HG03066 (cell line): ENCODE measurements at regions not wholly inside any gene's neighbourhood (a gene's known extent, or its start where the extent isn't known, plus 50 kb on each side); places are given as distances from the start of the nearest gene placed in this dataset.

ENCODE experiments used
- ATAC-seq: cut with Tn5 transposase; IDR thresholded peaks from one replicate; pipeline ENCODE4 v1.9.1; 2021; ENCODE audit warnings: low read depth; ENCODE audit not compliant: unreplicated experiment

DNA sequence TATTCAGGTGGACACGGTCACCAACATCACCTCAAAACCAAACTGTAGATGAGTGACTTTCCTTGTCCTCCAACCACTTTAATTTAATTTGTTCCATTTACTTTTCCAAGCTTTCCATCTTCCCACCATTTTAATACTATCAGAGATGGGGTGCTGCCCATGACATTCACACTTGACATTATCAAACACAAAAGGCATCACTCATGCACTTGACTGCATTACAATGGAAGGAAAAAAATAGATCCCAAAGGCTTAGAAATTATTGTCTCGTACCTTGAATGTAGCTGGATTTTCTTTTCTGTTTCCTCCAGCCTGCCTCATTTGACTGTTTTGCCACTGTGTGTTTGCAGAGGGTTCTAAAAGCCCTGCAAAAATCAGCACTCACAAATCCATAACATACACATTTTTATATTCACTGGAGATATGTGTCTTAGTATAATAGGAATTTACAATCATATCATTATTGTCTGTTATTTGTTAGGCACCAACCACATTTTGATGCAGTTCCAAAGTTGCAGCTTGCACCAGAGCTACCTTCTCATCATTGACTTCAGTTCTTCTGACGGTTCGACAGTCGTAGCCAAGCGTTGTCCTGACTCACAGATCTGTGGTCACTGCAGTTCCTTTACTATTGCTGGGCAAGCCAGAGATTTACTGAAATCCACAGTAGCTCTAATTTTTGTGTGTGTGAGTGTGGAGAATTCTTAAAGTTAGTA is 712.3 kb upstream of the WWC1 start:
- ATAC-seq: no peak

DNA sequence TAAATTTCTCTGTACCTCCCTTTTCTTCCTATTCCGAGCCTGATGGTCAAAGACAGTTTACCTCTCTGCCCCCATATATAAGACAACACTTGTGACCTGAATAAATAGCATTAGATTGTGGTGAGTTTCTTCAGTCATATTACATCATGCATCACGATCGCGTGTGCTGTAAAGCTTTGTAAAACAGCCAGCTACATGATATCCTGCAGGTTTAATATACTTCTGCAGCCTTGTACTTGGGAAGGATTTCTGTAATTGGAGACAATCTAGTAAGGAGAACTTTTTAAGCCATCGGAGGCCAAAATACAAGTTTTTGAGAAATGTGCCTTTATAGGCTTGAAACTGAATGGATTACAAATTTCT is 711.8 kb upstream of the WWC1 start:
- ATAC-seq: no peak

DNA sequence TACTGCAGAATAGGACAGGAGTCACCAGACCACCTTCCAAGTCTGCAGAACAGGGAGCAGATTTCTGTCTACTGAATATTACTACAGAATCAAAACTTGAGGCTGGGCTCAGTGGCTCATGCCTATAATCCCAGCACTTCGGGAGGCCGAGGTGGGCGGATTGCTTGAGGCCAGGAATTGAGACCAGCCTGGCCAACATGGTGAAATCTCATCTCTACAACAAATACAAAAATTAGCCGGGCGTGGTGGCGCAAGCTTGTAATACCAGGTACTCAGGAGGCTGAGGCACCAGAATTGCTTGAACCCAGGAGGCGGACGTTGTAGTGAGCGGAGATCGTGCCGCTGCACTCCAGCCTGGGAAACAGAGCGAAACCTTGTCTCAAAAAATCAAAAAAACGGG is 710.8 kb upstream of the WWC1 start:
- ATAC-seq: no peak

DNA sequence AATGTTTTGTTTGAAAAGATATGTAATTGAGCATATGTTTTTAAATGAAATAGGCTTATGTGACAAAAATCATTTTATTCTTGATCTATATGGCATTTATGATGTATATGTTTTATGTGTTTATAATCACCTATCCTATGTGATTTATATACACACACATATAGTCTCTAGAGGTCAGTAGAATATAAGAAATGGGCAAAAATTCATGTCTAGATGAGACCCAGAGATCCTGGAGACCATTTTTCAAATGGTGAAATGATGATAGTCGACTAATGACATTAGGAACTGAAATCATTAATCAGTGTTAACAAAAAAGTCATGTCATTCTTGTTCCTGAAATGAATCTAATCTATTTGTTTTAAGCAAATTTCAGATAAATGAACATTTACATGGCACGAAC is 709.2 kb upstream of the WWC1 start:
- no peak for ATAC-seq

DNA sequence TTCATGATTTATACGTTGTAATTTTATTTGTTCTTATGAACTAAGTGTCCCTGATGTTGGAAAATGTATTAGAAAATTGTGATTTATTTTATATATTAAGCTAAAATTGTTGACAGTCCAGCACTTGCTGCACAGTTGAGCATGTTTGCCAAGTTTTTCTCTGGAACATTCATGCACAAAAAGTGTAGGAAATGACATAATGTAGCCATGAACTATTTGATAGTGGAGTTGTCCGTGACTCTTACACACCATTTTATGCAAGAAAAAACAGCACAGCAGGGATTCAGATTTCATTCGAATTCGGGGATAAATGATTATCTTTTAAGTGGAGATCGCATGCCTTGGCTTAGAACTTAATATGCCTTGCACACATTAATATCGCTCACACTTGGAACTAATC is 708.6 kb upstream of the WWC1 start:
- ATAC-seq: no peak

DNA sequence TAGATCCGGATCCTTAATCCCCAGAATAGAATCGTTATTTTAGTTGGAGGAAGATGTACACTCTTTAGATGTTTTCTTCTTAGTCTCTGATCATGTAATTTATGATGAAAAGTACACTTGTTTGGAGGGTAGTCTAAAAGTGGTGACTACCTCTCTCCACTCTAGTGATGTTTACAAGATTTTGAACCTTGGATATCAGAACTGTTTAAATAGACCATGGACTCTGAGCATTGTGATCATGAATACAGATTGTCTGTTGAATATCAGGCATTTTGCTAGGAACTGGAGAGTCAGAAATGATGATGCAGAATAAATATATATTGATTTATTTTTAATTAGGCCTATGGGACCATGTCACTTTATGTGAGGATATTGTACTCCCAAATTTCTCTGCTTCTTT is 706.3 kb upstream of the WWC1 start:
- no peak for ATAC-seq

DNA sequence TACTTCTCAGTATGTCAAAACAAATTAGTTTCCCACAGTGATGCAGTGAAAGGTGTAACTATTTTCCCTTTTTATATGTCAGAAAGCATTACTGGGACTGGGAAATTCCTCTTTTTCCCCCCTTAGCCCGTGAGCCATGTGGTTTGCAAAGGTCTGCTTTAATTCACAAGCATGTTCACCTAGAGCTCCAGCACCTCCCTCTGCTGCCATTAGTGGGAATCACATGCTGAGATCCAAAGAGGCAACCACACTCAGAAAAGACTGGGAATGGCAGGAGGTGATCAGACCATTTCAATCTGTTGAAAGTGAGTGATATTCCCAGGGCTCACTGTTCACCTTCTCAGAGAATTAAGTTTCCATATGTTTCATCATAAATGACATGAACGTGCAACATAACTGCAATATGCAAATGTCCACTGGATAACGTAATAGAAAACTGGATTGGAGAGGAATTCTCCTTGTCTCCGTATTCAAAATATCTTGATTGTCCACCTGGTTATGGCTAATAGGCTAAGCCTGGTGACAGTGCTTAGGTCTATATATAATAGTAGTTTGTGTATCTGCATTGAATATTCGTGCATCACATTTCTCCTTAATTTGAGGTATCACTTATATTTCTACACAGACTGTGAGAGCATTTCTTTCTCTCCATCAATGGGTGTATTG is 703.5 kb upstream of the WWC1 start:
- no peak for ATAC-seq

DNA sequence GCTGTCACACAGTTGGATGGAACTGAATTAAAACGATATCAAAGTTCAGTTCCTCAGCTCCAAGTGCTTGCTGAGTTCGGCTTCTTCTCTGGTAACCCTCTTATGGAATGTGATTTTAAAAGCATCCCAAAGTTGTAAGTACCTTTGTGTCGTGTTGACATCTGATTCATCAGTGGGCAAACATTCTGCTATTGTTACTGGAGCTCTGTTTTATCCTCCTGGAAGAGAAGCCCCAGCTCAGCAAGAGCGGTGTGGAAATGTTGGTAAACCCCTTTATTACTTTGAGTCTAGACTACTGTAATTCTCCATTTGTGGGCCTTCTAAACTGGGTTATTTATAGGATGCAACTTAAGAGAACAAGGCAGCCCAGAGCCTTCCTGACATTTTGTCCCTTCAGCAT is 699.3 kb upstream of the WWC1 start:
- ATAC-seq: no peak

DNA sequence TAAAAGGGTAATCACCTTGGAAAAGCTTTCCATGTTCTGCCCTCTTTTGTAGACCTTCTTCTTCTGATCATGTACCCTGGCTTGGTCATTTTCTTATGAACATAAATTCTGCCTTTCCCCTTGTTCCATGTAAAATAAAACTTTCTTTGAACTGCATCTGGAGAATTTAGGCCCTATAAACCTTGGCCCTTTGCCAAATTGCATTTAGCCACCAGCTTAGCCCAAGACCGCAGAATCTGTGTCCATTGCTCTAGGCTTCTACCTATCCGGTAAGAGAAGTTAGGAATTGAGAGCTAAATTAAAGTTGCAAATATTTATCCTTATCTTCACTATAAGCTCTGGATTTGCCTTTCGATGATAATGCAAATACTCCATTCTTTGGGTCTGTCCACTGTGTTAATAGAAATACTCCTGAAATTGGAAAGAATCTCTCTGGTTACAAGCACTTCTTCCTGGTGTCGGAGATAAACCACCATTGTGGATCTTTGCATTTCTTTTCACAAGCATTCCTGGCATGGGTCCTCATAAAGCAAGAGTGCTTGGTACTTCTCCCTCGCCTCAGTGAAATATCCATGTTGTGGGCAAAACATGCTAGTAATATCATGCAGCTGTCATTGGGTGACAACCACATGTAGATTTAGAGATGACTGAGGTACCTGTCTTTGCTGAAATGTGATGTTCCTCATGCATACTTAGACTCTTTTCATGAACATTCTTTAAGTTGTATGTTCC is 698.0 kb upstream of the WWC1 start:
- no peak for ATAC-seq

DNA sequence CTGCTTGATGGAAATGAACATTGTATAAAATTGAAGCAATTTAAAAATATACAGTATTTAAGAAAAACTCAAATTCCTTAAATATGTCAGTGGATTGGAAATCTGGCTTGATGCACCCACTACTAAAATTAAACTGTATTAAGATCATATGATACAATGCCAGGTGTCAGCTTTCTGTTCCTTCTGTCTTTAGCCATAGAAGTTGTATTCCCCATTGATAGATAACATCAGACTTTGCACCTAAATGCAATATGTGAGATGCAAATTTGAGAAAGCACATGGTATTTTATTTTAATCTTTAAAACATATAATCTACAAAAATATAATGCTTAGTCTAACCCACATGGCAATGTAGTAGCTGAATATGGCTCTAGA is 697.4 kb upstream of the WWC1 start:
- no peak for ATAC-seq

DNA sequence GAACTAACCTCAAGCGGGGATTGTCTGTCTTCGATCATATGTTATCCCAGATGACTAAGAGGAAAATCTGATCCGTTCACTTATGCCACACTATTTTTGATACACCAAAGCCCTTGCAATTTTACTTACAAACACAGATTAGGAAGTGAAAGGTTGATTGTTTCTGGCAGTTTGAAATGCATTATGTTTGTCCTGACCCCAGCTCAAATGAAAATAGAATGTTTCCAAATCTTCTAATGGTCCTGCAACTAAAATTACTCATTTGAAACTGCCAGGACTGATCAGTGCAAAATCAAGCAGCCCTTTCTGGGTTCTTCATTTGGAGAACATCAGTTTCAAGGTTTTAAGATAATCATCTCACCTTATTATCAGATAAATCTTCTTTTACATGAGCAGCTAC is 696.7 kb upstream of the WWC1 start:
- ATAC-seq: no peak

DNA sequence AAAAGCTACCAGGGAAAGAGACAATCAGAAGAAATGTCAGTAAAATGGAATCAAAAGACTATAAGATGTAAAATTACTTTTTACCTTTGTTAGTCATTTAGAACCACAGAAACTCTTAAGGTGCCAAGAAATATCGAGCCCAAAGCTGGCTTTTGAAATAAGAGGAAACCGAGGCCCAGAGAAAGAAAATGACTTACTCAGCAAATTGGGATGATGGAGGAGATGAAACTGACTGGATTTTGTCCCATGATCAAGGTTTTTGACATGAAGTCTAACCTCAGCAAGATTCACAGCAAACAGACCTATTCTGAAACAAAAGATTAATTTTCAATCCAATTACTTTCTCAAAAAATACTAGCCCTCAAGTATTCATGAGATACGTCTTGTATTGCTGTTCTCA is 696.2 kb upstream of the WWC1 start:
- no peak for ATAC-seq

DNA sequence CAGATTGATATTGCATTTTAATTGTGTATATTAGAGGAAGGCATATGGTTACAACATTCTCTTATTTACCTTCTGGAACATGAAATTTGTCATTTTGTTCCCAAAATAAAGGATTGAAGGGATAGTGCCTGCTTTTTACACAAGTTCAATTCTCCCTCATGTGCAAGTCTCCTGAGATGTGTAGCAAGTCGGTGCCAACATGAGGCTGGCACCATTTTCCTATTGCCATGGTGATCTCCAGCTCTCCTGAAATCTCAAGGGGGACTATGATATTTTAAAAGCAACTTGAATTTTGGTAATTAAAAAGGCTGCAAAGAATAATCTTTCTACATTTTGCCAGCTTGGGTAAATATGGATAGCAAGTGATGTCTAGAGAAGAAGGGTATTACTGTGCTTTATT is 693.3 kb upstream of the WWC1 start:
- no peak for ATAC-seq

DNA sequence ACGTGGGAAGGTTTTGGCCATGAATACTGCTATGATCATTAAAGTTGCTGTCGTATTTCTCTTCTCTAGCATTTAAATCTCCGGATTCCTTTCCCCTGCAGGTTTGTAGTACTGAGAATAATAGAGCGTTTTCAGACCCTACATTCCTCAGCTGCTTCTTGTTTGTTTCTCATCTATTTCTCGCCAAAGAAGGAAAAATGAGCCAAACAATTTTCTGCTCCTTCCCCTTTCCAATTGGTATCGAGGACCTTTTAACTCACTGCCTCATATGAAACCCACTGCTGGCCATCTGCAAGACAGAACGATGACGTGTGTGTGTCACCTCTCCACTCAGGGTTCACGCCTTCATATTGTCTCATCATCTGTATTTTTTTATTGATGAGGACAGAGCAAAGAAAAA is 689.4 kb upstream of the WWC1 start:
- no peak for ATAC-seq

DNA sequence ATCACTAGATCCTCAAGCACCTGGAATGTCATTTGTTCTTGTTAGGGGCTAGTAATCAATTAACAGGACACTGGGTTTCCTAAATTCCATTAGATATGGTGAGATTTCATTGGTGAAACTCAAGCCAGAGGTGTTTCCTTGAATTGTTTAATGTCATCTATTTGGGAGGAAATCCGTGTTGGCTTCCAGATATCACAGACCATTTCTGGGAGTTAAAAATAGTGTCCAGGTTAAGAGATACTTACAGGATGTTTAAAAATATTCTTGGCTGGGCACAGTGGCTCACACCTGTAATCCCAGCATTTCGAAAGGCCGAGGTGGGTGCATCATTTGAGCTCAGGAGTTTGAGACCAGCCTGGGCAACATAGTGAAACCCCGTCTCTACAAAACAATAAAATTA is 688.3 kb upstream of the WWC1 start:
- no peak for ATAC-seq

DNA sequence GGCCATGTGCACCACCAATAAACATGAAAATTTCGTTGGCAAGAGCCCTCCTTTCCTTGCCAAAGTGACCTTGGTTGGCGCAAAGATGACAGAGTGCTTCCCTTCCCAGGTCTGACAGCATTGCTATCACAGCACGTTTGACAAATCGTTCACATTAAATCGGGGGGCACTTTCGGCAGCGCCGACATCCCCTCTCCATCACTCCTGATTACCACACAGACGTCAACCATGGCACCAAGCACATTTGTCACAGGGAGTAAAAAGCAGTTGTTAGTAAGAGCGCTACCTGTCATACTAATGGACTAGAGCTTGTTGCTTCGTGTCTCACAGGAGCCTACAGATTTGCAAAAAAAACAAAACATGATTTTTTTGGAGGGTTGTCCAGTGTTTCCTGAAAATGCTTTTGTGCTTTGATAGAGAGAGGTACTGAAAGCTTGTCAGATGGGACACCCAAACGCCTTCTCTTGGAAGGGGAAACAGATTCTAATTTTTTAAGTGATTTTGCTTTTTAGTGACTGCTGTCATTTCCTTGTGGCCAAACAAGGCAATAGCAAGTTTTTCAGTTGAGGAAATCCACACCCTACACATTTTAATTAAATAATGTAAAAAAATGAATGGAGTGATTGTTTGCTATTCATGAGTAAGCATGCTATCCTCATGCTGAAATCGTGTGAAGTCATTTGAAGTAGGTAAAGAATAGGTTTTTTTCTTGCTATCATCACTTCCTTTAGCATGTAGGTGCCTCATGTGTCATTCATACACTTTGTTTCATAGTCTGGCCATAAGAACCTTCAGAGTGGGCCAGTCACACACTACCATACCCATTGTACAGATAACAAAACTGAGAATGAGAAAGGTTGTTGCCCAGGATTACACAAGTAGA is 682.8 kb upstream of the WWC1 start:
- ATAC-seq: no peak

DNA sequence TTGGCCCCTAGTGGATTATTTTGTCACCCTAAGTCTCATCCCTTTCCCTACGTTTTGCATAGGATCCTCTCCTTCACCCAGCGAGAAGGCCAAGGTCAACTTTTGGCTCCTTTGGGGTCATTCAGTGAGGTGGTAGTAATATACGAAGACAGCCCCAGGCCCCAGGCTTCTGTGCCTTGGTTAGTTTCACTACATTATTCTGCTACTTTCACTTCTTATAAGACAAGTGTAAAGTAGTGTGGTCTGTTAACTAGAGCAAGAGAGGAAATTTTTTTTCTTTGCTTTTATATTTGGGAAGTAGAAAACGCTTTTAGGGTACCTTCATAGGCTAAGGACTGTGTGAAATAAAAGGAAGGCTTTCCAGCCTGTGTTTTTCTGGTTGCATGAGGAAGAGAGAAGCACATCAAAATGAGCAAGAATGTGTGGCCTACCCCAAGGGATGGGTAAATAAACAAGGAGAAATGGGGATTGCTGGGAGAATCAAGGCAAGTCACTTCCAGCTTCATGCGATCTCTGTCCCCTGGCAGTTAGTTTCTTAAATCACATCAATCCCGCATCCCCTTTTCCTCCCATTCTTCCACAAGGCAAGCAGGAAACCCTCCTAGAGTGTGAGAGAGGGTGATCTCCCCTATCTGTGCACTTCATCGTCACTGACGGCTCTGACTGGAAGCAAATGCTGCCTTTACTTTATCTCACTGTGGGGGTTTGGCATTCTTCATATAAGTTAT is 677.0 kb upstream of the WWC1 start:
- ATAC-seq: no peak

DNA sequence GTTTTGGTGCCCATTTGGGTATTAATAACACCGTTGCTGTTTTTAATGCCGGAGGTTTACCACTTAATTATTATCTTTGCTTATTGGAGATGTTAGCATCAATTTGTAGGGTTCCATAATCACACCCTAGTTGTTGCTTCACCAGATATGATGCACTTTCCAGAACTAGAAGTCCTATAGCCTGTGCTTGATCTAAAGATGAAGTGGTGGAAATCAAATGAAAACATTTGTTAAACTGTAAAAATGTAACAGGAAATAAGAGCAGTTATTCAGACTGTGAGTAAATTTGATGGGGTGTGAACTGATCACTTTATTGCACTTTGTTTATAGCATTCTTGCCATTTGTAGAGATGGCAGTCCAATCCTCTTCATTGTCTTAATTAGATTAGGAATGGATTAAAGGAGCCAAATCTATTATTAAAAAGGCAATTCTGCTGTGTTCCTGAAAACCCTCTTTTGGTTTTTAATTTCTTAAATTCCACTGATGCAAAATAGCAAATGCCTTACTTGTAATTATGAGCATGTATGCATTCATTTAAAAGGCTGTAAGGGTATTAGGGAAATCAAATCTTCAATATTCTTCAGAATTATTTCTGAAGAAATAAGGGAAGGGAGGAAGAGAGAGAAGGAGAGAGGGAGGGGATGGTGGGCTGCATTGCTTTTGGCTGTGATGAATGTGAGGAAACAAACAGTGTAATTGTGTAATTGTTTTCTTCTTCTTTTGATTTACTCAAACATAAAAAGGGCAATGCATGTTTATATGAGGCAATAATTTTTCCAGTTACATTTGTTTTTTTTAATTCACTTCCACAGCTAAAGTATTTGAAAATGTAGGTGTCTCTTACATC is 675.2 kb upstream of the WWC1 start:
- no peak for ATAC-seq

DNA sequence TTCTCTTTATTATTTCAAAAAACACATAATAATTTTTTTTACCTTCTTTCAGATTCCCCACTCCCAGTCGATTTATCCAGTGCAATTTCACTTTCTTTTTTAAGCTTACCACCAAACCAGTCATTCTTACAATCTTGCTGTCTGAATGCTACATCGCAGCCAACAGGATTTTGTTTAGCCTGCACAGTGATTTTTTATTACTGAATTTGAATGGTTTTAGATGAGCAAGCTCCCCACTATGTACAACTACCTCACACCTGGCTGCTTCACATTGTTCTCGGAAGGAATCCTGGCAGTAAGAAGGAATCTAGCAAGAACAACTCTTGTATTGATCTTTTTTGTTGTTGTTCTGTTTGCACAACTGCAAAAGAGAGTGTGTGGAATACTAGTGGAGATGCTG is 668.1 kb upstream of the WWC1 start:
- no peak for ATAC-seq

DNA sequence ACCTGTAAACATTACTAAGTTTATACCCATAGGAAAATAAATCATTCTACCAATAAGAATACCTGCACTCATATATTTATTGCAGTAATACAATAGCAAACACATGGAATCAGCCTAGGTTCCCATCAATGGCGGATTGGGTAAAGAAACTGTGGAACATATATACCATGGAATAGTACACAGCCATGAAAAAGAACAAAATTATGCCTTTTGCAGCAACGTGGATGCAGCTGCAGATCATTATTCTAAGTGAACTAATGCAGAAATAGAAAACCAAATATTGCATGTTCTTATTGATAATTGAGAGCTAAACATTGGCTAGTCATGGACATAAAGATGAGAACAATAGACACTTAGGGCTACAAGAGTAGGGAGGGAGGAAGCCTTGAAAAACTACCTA is 667.4 kb upstream of the WWC1 start:
- no peak for ATAC-seq
